Activated naive CD8-positive, alpha-beta T cell treated with anti-CD3 and anti-CD28 coated beads, Interleukin-2, amount 10 ng/mL, durations not matched to agents 7 days and 5 days (primary cell): ENCODE measurements at regions not wholly inside any gene's neighbourhood (a gene's known extent, or its start where the extent isn't known, plus 50 kb on each side); places are given as distances from the start of the nearest gene placed in this dataset.
"Not testable (repeated sequence)": the region's sequence is repeated elsewhere in the genome, so short reads cannot be mapped to it uniquely, and the experiment has no call there.

Experiments
- ATAC-seq: fragments of 150-1000 bp; cut with Tn5 transposase; one replicate; pipeline ENCODE4 v1.10.0; 2021; ENCODE audit warnings: low read depth, moderate library complexity
- POLR2A ChIA-PET: fragments of 350-600 bp; sonication (Branson Sonifier 250); formaldehyde crosslinking; loops from one replicate; lab custom pipeline; 2021; ENCODE audit warnings: antibody characterized with exemption; lab: Charles Lee
- DNase-seq: peaks from one replicate; pipeline ENCODE4 v3.0.0; 2021
- H3K27ac Mint-ChIP-seq: one replicate; pipeline ENCODE4 v1.8.0; 2022; ENCODE audit warnings: mild to moderate bottlenecking, mixed read lengths
- H3K27me3 Mint-ChIP-seq: one replicate; pipeline ENCODE4 v1.8.0; 2022; ENCODE audit warnings: mild to moderate bottlenecking, moderate library complexity, mixed read lengths
- H3K36me3 Mint-ChIP-seq: one replicate; pipeline ENCODE4 v1.8.0; 2021; ENCODE audit warnings: mild to moderate bottlenecking, mixed read lengths
- H3K4me1 Mint-ChIP-seq: one replicate; pipeline ENCODE4 v1.8.0; 2021; ENCODE audit warnings: mixed read lengths
- H3K4me3 Mint-ChIP-seq: one replicate; pipeline ENCODE4 v1.8.0; 2022; ENCODE audit warnings: mild to moderate bottlenecking, moderate library complexity, mixed read lengths
- H3K9me3 Mint-ChIP-seq: one replicate; pipeline ENCODE4 v1.8.0; 2021; ENCODE audit warnings: mixed read lengths

DNA sequence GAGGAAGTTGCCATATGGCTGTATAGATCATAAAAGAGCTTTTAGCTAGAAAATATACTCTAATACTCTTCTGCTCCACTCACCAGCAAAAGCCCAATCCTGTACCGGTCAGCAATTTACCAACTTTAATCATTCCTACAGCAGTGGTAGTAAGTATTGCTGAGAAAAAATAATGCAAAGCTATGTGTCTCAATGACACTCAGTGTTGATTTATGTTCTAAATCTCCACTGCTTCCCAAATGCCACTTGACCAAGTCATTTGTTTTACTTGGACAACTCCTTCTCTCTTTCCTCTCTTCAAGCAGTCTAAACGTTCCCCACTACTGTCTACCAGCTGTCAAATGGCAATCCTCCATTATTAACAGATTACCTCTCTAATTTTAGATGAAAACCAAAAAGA is 201.8 kb upstream of the GK2 start:
- ATAC-seq (no peak), DNase-seq (no peak)
- POLR2A ChIA-PET = no interaction called here
- H3K36me3 Mint-ChIP-seq = no peaks in the 10 kb centered on the region
- H3K27ac Mint-ChIP-seq = no peak overlapping the region
- no peak overlapping the region for H3K4me3 Mint-ChIP-seq
- H3K9me3 Mint-ChIP-seq = no peaks in the 10 kb centered on the region
- no peaks in the 10 kb centered on the region for H3K4me1 Mint-ChIP-seq
- H3K27me3 Mint-ChIP-seq = peaks cover 3% of the 10 kb centered on the region

DNA sequence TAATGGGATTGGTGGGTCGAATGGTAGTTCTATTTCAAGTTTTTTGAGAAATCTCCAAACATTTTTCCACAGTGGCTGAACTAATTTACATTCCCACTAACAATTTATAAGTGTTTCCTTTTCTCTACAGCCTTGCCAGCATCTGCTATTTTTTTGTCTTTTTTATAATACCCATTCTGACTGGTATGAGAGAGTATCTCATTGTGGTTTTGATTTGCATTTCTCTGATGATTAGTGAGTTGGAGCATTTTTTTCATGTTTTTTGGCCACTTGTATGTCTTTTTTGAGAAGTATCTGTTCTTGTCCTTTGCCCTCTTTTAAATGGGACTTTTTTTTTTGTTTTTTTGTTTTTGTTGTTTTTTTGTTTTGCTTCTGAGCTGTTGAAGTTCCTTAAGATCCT is 200.0 kb upstream of the GK2 start:
- no peaks in the 10 kb centered on the region for H3K36me3 Mint-ChIP-seq
- POLR2A ChIA-PET = no interaction called here
- ATAC-seq (no peak), DNase-seq (no peak)
- H3K4me3 Mint-ChIP-seq = no peak overlapping the region
- peaks cover 4% of the 10 kb centered on the region for H3K4me1 Mint-ChIP-seq
- peaks cover 3% of the 10 kb centered on the region for H3K27me3 Mint-ChIP-seq
- no peak overlapping the region for H3K27ac Mint-ChIP-seq
- no peaks in the 10 kb centered on the region for H3K9me3 Mint-ChIP-seq

DNA sequence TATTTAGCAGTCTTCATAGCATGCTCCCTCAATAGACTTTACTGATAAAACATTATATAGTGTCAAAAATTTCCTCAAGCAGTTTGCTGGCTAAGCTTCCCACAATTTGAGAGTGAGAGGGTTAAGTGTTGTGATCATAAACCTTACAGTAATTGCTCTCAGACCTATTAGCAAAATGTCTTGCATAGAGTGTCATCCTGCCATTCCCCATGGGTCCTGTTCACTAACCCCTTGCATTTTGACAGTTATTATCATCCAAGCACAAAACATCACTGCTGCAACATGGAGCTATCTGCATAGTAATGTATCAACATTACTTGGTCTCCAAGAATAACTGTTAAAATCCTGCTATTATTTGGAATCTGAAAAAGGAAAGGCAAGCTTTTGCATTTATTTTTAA is 196.1 kb upstream of the GK2 start:
- no peaks in the 10 kb centered on the region for H3K9me3 Mint-ChIP-seq
- POLR2A ChIA-PET = no interaction called here
- no peak overlapping the region for H3K4me3 Mint-ChIP-seq
- ATAC-seq (no peak), DNase-seq (no peak)
- peaks cover 4% of the 10 kb centered on the region for H3K4me1 Mint-ChIP-seq
- no peak overlapping the region for H3K27ac Mint-ChIP-seq
- H3K27me3 Mint-ChIP-seq = no peaks in the 10 kb centered on the region
- H3K36me3 Mint-ChIP-seq = no peaks in the 10 kb centered on the region

DNA sequence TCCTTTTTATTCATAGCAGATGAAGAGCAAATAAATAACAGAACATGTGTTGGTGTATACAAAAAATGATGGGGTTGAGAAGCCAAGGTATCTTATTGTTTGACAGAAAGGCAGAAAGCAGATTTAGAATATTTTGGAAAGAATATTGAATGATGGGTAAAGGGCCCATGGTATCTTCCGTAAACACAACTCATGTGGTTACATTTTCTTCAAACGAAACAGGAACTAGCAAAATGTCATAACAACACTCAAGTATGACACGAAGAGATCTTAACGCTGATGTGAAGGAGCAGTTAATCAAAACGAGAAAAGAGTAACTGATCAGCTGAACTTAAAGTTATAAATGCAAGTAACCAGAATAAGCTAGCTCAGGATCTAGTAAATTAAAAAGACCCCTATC is 195.7 kb upstream of the GK2 start:
- Mint-ChIP-seq H3K27ac (peak overlapping the region; percentile 22), H3K4me1 (peaks cover 4% of the 10 kb centered on the region), H3K27me3 (no peaks in the 10 kb centered on the region), H3K36me3 (no peaks in the 10 kb centered on the region), H3K9me3 (no peaks in the 10 kb centered on the region), H3K4me3 (peak overlapping the region; percentile 3)
- POLR2A ChIA-PET = no interaction called here
- no peak for DNase-seq
- no peak for ATAC-seq

DNA sequence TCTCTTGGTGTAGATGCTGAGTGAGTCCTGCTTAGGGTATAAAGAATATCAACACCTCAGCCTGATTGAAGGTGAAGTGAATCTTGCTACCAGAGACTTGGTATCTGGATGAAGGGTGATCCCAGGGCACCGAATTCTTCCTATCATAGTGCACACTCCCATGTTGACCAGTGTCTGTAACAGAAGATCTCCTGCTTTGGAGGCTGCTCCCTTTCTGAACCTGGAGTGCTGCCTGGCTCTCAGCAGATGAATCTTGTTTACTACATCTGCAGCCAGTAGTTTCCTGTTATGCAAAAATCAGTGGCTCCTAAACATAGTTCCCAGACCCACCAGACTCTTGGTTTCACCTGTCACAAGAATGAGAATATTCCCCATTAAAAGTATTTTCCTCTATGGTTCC is 191.7 kb upstream of the GK2 start:
- H3K36me3 Mint-ChIP-seq = no peaks in the 10 kb centered on the region
- DNase-seq = no peak
- H3K4me3 Mint-ChIP-seq = no peak overlapping the region
- ATAC-seq = no peak
- no peaks in the 10 kb centered on the region for H3K9me3 Mint-ChIP-seq
- H3K4me1 Mint-ChIP-seq = peaks cover 4% of the 10 kb centered on the region
- H3K27ac Mint-ChIP-seq = no peak overlapping the region
- H3K27me3 Mint-ChIP-seq = no peaks in the 10 kb centered on the region
- POLR2A ChIA-PET = interaction anchor here (0.7 kb wide), 1 partner anchor 39 kb away, joined by 3 read pairs; no protein-coding TSS in a partner anchor

DNA sequence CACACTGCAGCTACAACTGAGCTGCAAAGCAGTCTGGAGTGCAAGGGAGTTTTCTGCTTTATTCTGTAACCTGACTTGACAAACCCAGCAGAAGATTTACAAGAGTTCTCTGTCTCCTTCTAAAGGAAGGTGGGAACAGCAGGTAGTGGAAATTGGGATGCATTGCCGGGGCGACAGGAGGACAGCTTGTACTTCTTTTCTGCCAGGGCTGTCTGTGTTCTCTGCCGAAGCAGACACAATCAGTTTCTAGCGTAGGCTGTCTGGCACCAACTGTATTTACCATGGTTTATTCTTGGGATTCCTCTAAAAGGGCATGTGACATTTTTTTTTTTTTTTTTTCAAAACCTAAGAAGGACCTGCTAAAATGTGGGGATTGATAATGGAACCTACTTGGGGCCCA is 190.8 kb upstream of the GK2 start:
- DNase-seq (no peak), ATAC-seq (no peak)
- no peak overlapping the region for H3K27ac Mint-ChIP-seq
- no peaks in the 10 kb centered on the region for H3K27me3 Mint-ChIP-seq
- H3K4me1 Mint-ChIP-seq = peaks cover 4% of the 10 kb centered on the region
- no peaks in the 10 kb centered on the region for H3K36me3 Mint-ChIP-seq
- H3K4me3 Mint-ChIP-seq = no peak overlapping the region
- POLR2A ChIA-PET = interaction anchor here (0.7 kb wide), 1 partner anchor 39 kb away, joined by 3 read pairs; no protein-coding TSS in a partner anchor
- no peaks in the 10 kb centered on the region for H3K9me3 Mint-ChIP-seq

DNA sequence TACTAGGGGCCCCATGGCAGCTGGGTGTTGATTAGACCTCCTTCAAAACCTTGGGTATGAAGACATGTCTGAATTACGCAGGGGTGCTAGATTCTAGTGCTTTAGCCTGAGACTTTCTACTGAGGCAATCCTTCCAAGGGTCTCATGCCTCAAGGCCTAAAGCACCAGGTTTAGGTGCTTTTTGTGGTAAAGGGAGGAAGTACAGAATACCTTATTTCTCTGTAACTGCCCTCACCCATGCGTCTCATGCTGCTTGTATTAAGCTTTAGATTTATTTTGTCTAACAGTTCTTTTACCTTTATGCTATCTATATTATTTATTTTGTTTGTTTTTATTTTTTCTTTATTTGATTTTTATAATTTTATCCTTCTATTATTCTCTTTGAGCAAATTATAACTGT is 190.2 kb upstream of the GK2 start:
- no peak overlapping the region for H3K4me3 Mint-ChIP-seq
- no peak for ATAC-seq
- no peaks in the 10 kb centered on the region for H3K36me3 Mint-ChIP-seq
- H3K27me3 Mint-ChIP-seq = no peaks in the 10 kb centered on the region
- no peaks in the 10 kb centered on the region for H3K4me1 Mint-ChIP-seq
- H3K27ac Mint-ChIP-seq = no peak overlapping the region
- no peak for DNase-seq
- POLR2A ChIA-PET = no interaction called here
- H3K9me3 Mint-ChIP-seq = no peaks in the 10 kb centered on the region

DNA sequence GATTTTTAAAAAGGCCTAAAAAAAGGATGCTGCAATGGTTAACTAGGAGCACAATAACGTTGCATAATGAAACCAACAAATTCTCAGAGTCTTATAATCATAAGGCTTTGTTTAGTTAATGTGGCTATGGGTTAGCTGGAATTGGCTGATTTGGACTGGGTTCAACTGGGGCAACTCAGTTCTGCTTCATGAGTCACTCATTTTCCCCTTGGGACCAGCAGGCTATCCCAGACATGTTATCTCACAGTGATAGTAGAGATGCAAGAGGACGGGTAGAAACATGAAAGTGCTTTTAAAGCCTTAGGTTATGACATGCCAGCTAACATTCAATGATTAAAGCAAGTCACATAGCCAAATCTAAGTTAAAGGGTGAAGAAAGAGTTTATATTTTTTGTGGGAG is 189.2 kb upstream of the GK2 start:
- no peak for DNase-seq
- ATAC-seq = no peak
- POLR2A ChIA-PET = no interaction called here
- Mint-ChIP-seq H3K27me3 (no peaks in the 10 kb centered on the region), H3K4me3 (no peak overlapping the region), H3K4me1 (no peaks in the 10 kb centered on the region), H3K9me3 (no peaks in the 10 kb centered on the region), H3K36me3 (no peaks in the 10 kb centered on the region), H3K27ac (no peak overlapping the region)

DNA sequence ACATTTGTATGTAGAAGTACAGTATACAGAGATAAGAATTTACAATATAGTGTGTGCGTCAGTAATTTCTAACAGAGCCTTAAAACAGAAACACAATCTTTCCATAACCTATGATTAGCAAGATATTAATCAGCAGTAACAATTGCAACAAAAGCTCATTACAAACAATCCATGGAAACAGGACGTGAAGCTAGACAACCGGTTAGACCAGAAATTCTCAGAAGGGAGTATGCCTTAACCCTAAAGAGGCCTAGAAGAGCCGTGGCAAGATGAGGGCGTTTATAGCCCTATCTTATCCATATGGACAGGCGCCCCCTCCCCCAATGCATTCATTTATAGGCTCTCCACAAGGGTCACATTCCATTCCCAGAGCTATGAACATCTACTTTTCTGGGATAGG is 184.2 kb upstream of the GK2 start:
- H3K4me3 Mint-ChIP-seq, H3K27me3 Mint-ChIP-seq, POLR2A ChIA-PET, H3K4me1 Mint-ChIP-seq, H3K9me3 Mint-ChIP-seq, ATAC-seq, DNase-seq, H3K36me3 Mint-ChIP-seq, H3K27ac Mint-ChIP-seq: not testable (repeated sequence)

DNA sequence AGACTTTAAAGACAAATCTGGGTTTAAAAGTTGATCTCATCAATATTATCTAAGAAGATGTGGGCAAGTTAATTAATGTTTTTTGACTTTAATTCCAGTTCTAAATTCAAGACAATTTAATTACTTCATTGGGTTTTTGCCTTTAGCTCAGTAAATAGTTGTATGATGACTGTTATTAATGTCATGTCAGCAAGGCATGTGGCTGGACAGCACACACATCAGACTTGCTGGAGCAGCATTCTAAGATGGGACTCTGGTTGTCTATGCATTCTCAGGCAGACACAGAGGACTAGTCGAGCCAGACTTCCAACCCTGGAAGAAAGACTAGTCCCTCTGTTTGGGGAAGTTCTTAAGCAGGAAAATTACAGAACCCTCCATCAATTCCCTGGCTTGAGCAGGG is 180.7 kb upstream of the GK2 start:
- Mint-ChIP-seq H3K27ac (no peak overlapping the region), H3K4me3 (no peak overlapping the region), H3K36me3 (no peaks in the 10 kb centered on the region), H3K4me1 (no peaks in the 10 kb centered on the region), H3K9me3 (peaks cover 2% of the 10 kb centered on the region), H3K27me3 (no peaks in the 10 kb centered on the region)
- DNase-seq (no peak), ATAC-seq (no peak)
- POLR2A ChIA-PET = no interaction called here

DNA sequence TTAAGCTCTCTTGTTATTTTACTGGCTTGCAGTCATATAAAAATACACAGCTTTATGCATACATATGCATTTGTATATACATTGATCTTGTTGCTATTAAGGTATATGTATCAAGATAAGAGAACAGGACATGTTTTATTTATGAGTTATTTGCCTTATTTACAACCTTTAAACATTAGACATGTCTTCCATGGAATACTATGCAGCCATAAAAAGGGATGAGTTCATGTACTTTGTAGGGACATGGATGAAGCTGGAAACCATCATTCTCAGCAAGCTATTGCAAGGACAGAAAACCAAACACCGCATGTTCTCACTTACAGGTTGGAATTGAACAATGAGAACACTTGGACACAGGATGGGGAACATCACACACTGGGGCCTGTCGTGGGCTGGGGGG is 179.2 kb upstream of the GK2 start:
- not testable (repeated sequence) for H3K9me3 Mint-ChIP-seq

DNA sequence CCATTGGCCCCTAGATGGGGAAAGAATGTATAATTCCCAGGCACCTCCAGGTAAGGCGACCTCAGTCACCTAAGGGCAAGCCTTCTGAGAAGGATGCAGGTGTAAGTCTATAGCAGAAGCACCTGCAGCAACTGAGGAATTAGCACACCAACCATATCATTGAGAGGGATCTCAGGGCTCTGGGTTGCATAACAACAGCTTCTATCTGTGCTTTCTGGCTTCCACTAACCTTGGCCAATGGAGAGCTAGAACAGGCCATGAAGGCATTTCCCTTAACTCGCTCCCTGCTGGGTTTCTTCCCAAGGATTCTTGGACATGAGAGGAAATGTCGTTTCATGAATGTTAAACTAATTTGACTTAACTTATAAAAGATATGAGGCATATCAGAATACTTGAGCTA is 177.8 kb upstream of the GK2 start:
- H3K36me3 Mint-ChIP-seq = no peaks in the 10 kb centered on the region
- H3K4me1 Mint-ChIP-seq = no peaks in the 10 kb centered on the region
- H3K4me3 Mint-ChIP-seq = no peak overlapping the region
- no peak for ATAC-seq
- H3K27me3 Mint-ChIP-seq = no peaks in the 10 kb centered on the region
- POLR2A ChIA-PET = no interaction called here
- H3K27ac Mint-ChIP-seq = no peak overlapping the region
- no peak for DNase-seq
- H3K9me3 Mint-ChIP-seq = peaks cover 2% of the 10 kb centered on the region

More for the DNA sequence above, 179.2 kb upstream of the GK2 start:
- POLR2A ChIA-PET, DNase-seq, H3K27ac Mint-ChIP-seq, H3K36me3 Mint-ChIP-seq, ATAC-seq, H3K27me3 Mint-ChIP-seq, H3K4me1 Mint-ChIP-seq, H3K4me3 Mint-ChIP-seq: not testable (repeated sequence)

DNA sequence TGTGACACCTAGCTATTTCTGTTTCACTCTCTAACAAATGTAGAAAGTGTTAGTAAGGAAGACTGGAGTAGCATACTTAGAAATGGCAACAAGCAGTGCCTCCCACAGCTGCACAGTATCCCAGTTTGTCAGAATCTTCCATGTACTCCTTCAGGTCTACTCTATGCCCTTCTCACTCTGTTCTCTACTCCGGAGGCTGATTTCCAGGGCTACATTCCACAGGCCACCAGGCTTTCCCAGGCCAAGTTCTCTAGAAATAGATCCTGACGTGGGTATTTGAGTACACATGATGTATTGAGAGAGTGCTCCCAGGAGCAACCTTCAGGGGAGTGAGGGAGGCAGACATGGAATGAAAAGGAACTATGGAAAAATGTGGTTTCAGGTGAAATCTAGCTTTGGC is 177.3 kb upstream of the GK2 start:
- Mint-ChIP-seq H3K36me3 (no peaks in the 10 kb centered on the region), H3K27me3 (no peaks in the 10 kb centered on the region), H3K4me3 (no peak overlapping the region), H3K4me1 (no peaks in the 10 kb centered on the region), H3K9me3 (peaks cover 2% of the 10 kb centered on the region), H3K27ac (no peak overlapping the region)
- POLR2A ChIA-PET = no interaction called here
- no peak for DNase-seq
- no peak for ATAC-seq

DNA sequence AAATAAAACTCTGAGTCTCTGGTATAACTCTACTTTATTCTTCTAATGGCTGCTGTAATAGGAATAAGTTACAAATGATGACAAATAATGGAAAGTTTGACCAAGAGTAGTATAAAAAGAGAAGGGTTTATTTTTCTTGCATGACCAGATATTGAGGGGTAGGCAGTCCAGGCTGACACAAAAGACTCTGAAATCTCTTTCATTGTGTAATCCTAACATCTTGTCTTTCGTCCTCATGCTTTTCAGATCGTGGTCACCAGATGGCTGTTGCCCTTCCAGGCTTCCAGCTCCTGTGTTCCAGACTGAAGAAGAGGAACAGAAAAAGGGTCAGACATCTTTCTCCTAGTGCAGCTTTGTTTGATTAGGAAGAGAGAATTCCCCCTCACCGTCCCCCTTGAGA is 176.9 kb upstream of the GK2 start:
- Mint-ChIP-seq H3K27me3 (no peaks in the 10 kb centered on the region), H3K4me1 (no peaks in the 10 kb centered on the region), H3K4me3 (no peak overlapping the region), H3K9me3 (peaks cover 2% of the 10 kb centered on the region), H3K36me3 (no peaks in the 10 kb centered on the region), H3K27ac (no peak overlapping the region)
- no peak for DNase-seq
- no peak for ATAC-seq
- POLR2A ChIA-PET = no interaction called here

DNA sequence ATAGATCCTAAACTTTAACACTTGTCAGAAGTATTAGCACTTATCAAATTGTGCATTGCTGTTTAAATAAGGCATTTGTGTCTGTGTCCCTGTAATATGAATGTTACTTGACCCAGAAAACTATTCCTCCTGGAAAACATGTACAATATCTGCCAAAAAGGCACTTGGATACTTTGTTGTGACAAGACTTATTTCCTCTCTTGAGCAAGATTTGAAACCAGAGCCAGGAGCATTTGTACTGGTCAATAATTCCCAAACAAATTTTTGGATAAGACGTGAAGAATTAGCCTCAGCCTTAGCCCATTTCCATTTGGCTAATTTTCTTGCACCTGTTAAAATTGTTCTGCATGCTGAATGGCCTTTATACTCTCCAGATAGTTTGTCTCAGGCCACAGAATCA is 176.3 kb upstream of the GK2 start:
- Mint-ChIP-seq H3K4me3 (no peak overlapping the region), H3K4me1 (no peaks in the 10 kb centered on the region), H3K36me3 (no peaks in the 10 kb centered on the region), H3K27ac (no peak overlapping the region), H3K9me3 (peaks cover 2% of the 10 kb centered on the region), H3K27me3 (no peaks in the 10 kb centered on the region)
- POLR2A ChIA-PET = no interaction called here
- no peak for DNase-seq
- ATAC-seq = no peak
